Smooth muscle cell (in vitro differentiated cells): ENCODE measurements at regions not wholly inside any gene's neighbourhood (a gene's known extent, or its start where the extent isn't known, plus 50 kb on each side); places are given as distances from the start of the nearest gene placed in this dataset.

Source experiments
- DNase-seq: peaks from one replicate; lab custom pipeline; 2025; ENCODE audit not compliant: unreplicated experiment; lab: John Stamatoyannopoulos, UW
- H2AFZ ChIP-seq: fragments of 200-600 bp; sonication (generic); 2 replicates; pipeline ENCODE4 v1.6.0; 2016; ENCODE audit warnings: antibody characterized with exemption, low read depth, mild to moderate bottlenecking
- H3F3A ChIP-seq: fragments of 200-600 bp; sonication (generic); 2 replicates; pipeline ENCODE4 v1.6.0; 2017; ENCODE audit warnings: antibody characterized with exemption, low read depth
- H3K27ac ChIP-seq: fragments of 200-600 bp; sonication (generic); 2 replicates; pipeline ENCODE4 v1.5.1; 2016; ENCODE audit warnings: low read depth, mild to moderate bottlenecking
- H3K27me3 ChIP-seq: fragments of 200-600 bp; sonication (generic); 2 replicates; pipeline ENCODE4 v1.6.1; 2016; ENCODE audit warnings: low read depth, mild to moderate bottlenecking
- H3K36me3 ChIP-seq: fragments of 200-600 bp; sonication (generic); 2 replicates; pipeline ENCODE4 v1.5.1; 2016; ENCODE audit warnings: low read depth
- H3K4me1 ChIP-seq: fragments of 200-600 bp; sonication (generic); 2 replicates; pipeline ENCODE4 v1.5.1; 2016; ENCODE audit warnings: low read depth
- H3K4me2 ChIP-seq: fragments of 200-600 bp; sonication (generic); 2 replicates; pipeline ENCODE4 v1.6.0; 2016; ENCODE audit warnings: mild to moderate bottlenecking
- H3K4me3 ChIP-seq: fragments of 200-600 bp; sonication (generic); 2 replicates; pipeline ENCODE4 v1.5.1; 2016; ENCODE audit warnings: mild to moderate bottlenecking
- H3K79me2 ChIP-seq: fragments of 200-600 bp; sonication (generic); 2 replicates; pipeline ENCODE4 v1.6.0; 2016; ENCODE audit warnings: low read depth, mild to moderate bottlenecking
- H3K9ac ChIP-seq: fragments of 200-600 bp; sonication (generic); 2 replicates; pipeline ENCODE4 v1.6.0; 2016; ENCODE audit warnings: low read depth
- H3K9me3 ChIP-seq: fragments of 200-600 bp; sonication (generic); replicated peaks from 2 replicates; pipeline ENCODE4 v1.5.1; 2016; ENCODE audit warnings: low read depth
- H4K20me1 ChIP-seq: fragments of 200-600 bp; sonication (generic); 2 replicates; pipeline ENCODE4 v1.6.0; 2016; ENCODE audit warnings: low read depth
- WGBS: methylation state at CpG from one replicate; pipeline ENCODE4 v1.1.7; 2016; ENCODE audit warnings: low lambda C conversion rate; 5-methylcytosine and 5-hydroxymethylcytosine counted together
- TF ChIP-seq, protein P1 (sequence below): fragments of 200-600 bp; sonication (generic); IDR thresholded peaks from 2 replicates; pipeline ENCODE4 v1.5.1; 2017; ENCODE audit warnings: borderline replicate concordance, mild to moderate bottlenecking, antibody characterized with exemption; ENCODE audit not compliant: insufficient read depth, poor library complexity, severe bottlenecking

DNA sequence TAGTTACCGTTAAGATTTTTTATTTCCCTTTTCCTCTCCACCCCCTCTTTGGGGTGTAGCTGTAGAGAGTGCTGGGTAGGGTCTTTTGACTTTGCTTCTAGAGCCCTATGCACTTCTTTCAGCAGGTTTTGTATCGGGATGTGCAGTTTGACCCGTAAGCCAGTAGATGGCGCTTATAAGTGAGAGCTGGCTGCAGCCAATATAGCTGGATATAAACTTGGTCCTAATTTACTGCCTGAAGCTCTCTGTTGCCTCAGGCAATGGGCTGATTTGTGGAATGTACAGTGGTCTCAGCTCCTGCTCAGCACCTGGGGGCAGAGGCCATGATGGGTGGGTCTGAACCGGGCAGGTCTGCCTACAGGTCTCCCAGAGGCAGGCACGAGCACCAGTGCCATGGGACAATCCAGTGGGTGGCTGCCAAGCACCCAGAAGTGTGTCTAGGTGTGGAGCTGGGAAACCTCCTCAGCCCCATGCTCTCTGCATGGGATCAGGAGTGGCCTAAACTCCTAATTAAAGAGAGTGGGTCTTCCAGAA lies 146.5 kb downstream of the SPANXN1 start:
- no peak for DNase-seq
- Histone ChIP-seq H3K79me2 (no peaks in the 10 kb centered on the region), H4K20me1 (no peaks in the 10 kb centered on the region), H3K27me3 (no peaks in the 10 kb centered on the region), H3K9me3 (no peaks in the 10 kb centered on the region), H3K36me3 (no peaks in the 10 kb centered on the region), H3K4me1 (no peaks in the 10 kb centered on the region), H2AFZ (no peak overlapping the region), H3K27ac (no peak overlapping the region), H3F3A (no peaks in the 10 kb centered on the region), H3K9ac (no peak overlapping the region), H3K4me2 (no peak overlapping the region), H3K4me3 (no peak overlapping the region)
- 38% methylated on average over 6 of the region's 6 CpGs for WGBS
- TF ChIP-seq, protein P1, sequence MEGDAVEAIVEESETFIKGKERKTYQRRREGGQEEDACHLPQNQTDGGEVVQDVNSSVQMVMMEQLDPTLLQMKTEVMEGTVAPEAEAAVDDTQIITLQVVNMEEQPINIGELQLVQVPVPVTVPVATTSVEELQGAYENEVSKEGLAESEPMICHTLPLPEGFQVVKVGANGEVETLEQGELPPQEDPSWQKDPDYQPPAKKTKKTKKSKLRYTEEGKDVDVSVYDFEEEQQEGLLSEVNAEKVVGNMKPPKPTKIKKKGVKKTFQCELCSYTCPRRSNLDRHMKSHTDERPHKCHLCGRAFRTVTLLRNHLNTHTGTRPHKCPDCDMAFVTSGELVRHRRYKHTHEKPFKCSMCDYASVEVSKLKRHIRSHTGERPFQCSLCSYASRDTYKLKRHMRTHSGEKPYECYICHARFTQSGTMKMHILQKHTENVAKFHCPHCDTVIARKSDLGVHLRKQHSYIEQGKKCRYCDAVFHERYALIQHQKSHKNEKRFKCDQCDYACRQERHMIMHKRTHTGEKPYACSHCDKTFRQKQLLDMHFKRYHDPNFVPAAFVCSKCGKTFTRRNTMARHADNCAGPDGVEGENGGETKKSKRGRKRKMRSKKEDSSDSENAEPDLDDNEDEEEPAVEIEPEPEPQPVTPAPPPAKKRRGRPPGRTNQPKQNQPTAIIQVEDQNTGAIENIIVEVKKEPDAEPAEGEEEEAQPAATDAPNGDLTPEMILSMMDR: peak; percentile 29

DNA sequence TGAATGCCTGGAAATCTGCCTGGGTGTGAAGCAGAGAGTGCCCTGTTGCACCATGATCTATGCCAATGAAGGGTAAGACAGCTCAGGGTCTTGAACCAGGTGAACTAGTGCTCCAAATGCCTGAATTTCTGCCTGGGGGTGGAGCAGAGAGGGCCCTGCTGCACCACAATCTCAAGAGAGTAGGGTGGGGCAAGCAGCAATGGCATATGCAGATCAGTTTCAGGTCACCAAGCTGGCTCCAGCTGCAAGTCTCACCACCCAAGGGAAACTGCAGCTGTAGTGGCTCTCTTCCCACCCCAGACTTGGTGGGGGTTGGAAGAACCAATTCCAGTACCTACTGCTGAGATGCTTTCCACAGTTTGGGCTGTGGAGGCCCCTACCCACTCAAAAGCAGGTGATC lies 147.0 kb downstream of the SPANXN1 start:
- DNase-seq: no peak
- H3K4me3 ChIP-seq: no peak overlapping the region
- H2AFZ ChIP-seq: no peak overlapping the region
- no peak overlapping the region for H3K4me2 ChIP-seq
- H3K9me3 ChIP-seq: no peaks in the 10 kb centered on the region
- no peaks in the 10 kb centered on the region for H3K79me2 ChIP-seq
- H3K27me3 ChIP-seq: no peaks in the 10 kb centered on the region
- H3K36me3 ChIP-seq: no peaks in the 10 kb centered on the region
- H3K4me1 ChIP-seq: no peaks in the 10 kb centered on the region
- no peaks in the 10 kb centered on the region for H3F3A ChIP-seq
- TF ChIP-seq, protein P1: no peak
- no peak overlapping the region for H3K9ac ChIP-seq
- H4K20me1 ChIP-seq: no peaks in the 10 kb centered on the region
- no peak overlapping the region for H3K27ac ChIP-seq

DNA sequence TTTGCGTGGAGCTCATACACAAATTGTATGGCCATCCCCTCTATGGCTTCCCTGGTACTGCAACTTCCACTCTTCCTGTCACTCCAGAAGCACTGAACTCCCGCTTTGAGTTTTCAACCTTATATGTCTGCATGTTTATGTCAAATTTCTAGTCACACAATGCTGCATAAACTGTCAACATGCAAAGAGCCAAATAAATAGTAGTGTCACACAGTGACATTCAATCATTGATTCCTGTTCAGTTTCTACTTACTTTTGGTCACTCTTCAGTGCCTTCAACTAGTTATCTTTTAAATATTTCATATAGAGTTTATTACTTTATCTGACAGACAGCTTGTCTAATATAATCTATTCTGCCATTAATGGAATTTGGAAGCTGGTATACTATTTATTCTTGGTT lies 149.3 kb downstream of the SPANXN1 start:
- no peak overlapping the region for H3K4me3 ChIP-seq
- H3K36me3 ChIP-seq: no peaks in the 10 kb centered on the region
- no peak overlapping the region for H3K27ac ChIP-seq
- DNase-seq: no peak
- WGBS: 68% methylated on average over 2 of the region's 2 CpGs
- H3K79me2 ChIP-seq: no peaks in the 10 kb centered on the region
- H2AFZ ChIP-seq: no peak overlapping the region
- H3F3A ChIP-seq: no peaks in the 10 kb centered on the region
- no peak overlapping the region for H3K4me2 ChIP-seq
- TF ChIP-seq, protein P1: no peak
- H3K9me3 ChIP-seq: no peaks in the 10 kb centered on the region
- H3K27me3 ChIP-seq: no peaks in the 10 kb centered on the region
- H3K9ac ChIP-seq: no peak overlapping the region
- H4K20me1 ChIP-seq: no peaks in the 10 kb centered on the region
- H3K4me1 ChIP-seq: no peaks in the 10 kb centered on the region

DNA sequence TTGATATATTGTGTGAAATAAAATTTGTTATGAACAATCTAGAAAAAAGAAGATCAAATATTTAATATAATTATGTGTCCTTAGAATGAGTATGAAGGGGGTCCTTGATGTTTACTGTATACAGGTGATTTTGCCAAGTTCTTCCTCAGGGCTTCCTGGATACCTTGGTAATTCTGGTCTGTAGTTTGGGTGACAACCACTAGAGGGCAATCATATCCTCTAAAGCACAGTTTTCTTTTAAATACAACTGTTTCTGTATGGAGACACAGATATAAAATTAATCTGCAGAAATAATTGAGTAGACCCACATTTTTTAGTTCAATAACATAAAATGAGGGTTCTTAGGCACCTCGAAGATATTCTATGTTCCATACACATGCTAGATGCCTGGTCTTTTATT lies 157.7 kb downstream of the SPANXN1 start:
- Histone ChIP-seq H3K27me3 (no peaks in the 10 kb centered on the region), H3K36me3 (no peaks in the 10 kb centered on the region), H3K9ac (no peak overlapping the region), H4K20me1 (no peaks in the 10 kb centered on the region), H3K4me3 (no peak overlapping the region), H3K79me2 (no peaks in the 10 kb centered on the region), H3K27ac (no peak overlapping the region), H3K4me2 (no peak overlapping the region), H3K9me3 (no peaks in the 10 kb centered on the region), H2AFZ (no peak overlapping the region), H3K4me1 (no peaks in the 10 kb centered on the region), H3F3A (no peaks in the 10 kb centered on the region)
- TF ChIP-seq, protein P1: peak; percentile 60
- 9% methylated on average over 1 of the region's 1 CpG for WGBS
- no peak for DNase-seq
